ENCODE measurements at regions not wholly inside any gene's neighbourhood (a gene's known extent, or its start where the extent isn't known, plus 50 kb on each side); places are given as distances from the start of the nearest gene placed in this dataset.
"Not testable (repeated sequence)": the region's sequence is repeated elsewhere in the genome, so short reads cannot be mapped to it uniquely, and the experiment has no call there.

GRCh38 chr10:124324451-124324850 is 94.3 kb downstream of the OAT start:
- DNase-seq = no peak

GRCh38 chr10:124323806-124324205 is 94.9 kb downstream of the OAT start:
- no peak for DNase-seq

GRCh38 chr10:124323111-124323725 is 95.5 kb downstream of the OAT start:
- no peak for DNase-seq

- DNase-seq = no peak
Measured at GRCh38 chr10:124322191-124322980, 96.3 kb downstream of the OAT start.

- DNase-seq = no peak
Measured at GRCh38 chr10:124321433-124322089, 97.2 kb downstream of the OAT start.

GRCh38 chr10:124320778-124321432 is 97.8 kb downstream of the OAT start:
- DNase-seq = no peak

- DNase-seq = no peak
Measured at GRCh38 chr10:124319926-124320391, 98.8 kb downstream of the OAT start.

- not testable (repeated sequence) for DNase-seq
Measured at GRCh38 chr10:124319520-124319919, 99.2 kb downstream of the OAT start.

GRCh38 chr10:124318811-124319210 is 99.9 kb downstream of the OAT start:
- no peak for DNase-seq

- no peak for DNase-seq
Measured at GRCh38 chr10:124318076-124318475, 100.6 kb downstream of the OAT start.

- peak in 1 of 14 donors; percentile 62 for DNase-seq
Measured at GRCh38 chr10:124316326-124316725, 102.4 kb downstream of the OAT start.

GRCh38 chr10:124315591-124316270 is 103.0 kb downstream of the OAT start:
- DNase-seq = no peak

- no peak for DNase-seq
Measured at GRCh38 chr10:124313374-124313773, 105.3 kb downstream of the OAT start.

- DNase-seq = no peak
Measured at GRCh38 chr10:124308811-124309210, 109.9 kb downstream of the OAT start.

GRCh38 chr10:124308056-124308645 is 110.6 kb downstream of the OAT start:
- DNase-seq = no peak

GRCh38 chr10:124307591-124307990 is 111.1 kb downstream of the OAT start:
- no peak for DNase-seq

- DNase-seq = peak in 4 of 14 donors; percentile 6 to 30 (median 8)
Measured at GRCh38 chr10:124306922-124307371, 111.8 kb downstream of the OAT start.

- DNase-seq = no peak
Measured at GRCh38 chr10:124306520-124306919, 112.2 kb downstream of the OAT start.

GRCh38 chr10:124305984-124306383 is 112.7 kb downstream of the OAT start:
- no peak for DNase-seq

GRCh38 chr10:124305131-124305530 is 113.6 kb downstream of the OAT start:
- DNase-seq = no peak

- no peak for DNase-seq
Measured at GRCh38 chr10:124303662-124304418, 114.9 kb downstream of the OAT start.

All from C1 segment of cervical spinal cord (tissue), 14 donors.